HG02852 (cell line): ENCODE measurements at regions not wholly inside any gene's neighbourhood (a gene's known extent, or its start where the extent isn't known, plus 50 kb on each side); places are given as distances from the start of the nearest gene placed in this dataset.

ENCODE experiments used
- ATAC-seq: cut with Tn5 transposase; IDR thresholded peaks from one replicate; pipeline ENCODE4 v1.9.1; 2021; ENCODE audit warnings: mild to moderate bottlenecking, moderate library complexity; ENCODE audit not compliant: unreplicated experiment

DNA sequence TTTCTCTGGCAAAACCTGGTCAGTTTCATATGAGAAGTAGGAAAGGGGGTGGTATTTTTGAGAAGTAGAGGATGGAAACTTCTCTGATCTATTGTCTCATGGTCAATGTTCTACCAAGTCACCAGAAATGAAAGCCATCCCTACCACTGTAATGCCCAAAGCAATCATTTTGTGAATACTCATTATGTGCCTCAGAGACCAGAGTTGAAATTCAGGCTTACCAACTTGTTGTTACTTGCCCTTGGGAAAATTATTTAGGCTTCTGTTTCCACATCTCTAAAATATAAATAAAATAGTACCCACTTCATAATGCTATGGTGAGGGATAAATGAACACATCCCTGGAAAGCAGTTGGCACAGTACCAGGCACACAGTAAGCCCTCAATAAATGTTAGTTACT lies 723.7 kb upstream of the TBX3 start:
- ATAC-seq = no peak

DNA sequence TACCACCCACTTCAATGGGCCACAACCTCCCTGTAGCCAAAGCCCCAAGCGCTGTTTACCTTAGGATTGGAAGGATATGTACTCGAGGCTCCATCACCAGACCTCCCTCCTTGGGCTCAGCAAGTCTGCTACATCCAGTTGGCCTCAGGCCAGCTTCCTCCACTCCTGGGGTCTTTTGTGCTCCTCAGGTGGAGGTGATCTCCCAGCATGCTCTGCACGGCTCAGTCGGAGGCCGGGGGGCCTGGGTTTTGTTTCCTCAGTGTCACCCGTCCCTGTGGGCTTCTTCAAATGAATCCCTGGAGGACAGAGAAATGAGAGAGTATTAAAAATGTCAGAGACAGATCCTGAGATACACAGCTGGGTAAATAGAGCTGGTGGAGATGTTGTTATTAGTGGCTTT lies 723.1 kb upstream of the TBX3 start:
- no peak for ATAC-seq

DNA sequence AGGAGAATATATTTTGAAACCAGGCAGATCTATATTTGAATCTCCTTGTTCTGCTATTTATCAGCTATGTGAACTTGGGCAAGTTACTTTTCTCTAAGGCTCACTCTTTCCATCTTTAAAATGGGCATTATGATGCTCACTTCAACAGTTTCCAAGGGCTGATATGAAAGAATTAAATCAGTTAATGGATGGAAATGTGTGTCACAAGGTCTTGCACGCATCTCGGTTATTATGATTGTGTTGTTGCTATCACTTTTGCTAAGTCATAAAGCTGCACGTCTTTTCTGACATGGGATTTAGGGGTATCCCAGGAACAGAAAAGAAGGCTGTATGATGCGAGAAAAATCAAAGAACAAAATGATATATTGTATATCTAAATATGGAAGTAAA lies 721.5 kb upstream of the TBX3 start:
- ATAC-seq = no peak

DNA sequence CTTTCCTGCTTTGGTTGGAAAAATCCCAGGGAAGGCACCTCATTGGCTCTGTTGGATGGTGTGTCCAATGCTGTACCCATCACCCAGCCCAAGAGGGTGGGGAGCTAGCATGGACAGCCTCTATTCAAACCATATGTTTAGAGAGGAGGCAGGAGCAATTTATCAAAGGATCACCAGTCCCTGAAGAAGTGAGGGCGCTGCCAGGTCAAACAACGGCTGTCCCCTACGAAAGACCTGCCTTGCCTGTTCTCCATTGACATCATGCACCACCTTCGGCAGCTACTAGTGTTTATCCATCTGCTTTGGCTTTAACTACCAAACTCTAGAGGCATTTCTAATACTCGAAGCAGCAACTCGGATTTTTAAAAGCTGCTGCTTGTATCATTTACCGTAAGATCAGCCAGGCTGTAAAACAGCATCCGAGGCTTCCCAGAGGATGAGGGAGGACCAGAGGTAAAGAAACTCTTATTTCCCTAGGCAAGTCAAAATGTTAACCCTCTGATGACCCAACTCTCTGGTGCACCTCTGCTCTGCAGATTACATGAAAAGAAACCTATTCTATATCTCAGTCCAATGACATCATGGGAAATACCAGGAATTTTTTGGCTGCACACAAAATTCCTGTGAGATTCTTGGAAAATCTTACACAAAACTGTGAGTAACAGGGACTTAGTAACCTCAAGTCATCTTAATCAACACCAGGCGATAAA lies 720.9 kb upstream of the TBX3 start:
- ATAC-seq = no peak

DNA sequence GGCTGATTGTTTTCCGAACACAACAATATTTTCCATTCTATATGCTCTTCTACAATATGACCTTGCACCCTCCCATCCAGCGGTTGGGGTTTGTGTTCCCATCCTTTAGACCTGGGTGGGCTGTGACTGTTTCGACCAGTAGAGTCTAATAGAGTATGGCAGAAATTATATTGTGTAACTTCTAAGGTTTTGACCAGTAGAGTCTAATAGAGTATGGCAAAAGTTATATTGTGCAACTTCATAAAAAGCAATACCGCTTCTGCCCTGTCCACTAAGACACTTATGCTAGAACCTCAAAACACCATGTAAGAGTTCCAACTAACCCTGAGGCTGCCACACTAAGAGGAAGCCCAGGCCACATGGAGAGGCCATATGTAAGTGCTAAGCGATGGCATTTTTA lies 719.7 kb upstream of the TBX3 start:
- no peak for ATAC-seq

DNA sequence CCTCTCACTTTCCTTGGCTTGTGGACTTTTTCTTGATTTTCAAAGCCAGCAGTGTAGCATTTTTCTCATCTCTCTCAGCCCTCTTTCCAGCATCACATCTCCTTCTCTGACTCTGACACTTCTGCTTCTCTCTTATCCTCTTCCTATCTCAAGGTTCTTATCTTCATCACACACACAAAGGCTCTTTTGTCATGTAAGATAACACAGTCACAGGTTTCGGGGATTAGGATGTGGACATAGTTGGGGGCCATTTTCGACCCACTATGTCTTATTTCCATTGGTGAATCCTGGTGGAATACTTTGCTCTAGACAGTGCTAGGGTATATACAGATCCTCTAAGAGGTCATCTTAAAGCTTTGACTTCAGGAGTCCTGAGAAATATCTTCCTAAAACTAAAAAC lies 719.3 kb upstream of the TBX3 start:
- no peak for ATAC-seq

DNA sequence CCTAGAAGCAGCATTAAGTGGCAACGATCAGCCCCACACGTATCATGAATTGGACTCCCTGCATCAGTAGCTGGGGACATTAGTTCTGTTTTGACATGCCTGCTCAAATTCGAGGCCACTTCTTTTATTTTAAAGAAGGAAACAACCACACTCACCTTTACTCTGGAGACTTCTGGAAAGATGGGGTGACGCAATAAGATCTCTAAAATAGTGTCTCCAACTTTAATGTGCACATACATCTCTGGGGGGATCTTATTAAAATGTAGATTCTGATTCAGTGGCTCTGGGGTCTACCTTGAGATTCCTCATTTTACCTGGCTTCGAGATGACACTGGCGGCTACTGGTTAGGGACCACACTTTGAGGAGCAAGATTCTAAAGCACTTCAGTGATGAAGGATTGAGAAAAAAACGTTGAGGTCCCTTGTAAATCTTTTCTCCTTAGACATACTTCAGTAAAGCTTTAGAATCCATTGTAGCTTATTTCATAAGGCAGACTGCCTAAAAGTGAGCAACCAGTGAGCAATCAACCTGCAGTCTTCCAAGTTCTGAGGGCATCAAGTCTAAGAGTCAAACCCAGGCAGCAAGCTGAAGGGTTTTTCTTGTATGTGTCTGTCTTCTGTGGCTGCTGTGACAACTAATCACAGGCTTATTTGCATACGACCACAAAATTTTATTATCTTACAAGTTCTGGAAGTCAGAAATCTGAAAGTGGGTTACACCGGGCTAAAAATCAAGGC lies 718.6 kb upstream of the TBX3 start:
- no peak for ATAC-seq

DNA sequence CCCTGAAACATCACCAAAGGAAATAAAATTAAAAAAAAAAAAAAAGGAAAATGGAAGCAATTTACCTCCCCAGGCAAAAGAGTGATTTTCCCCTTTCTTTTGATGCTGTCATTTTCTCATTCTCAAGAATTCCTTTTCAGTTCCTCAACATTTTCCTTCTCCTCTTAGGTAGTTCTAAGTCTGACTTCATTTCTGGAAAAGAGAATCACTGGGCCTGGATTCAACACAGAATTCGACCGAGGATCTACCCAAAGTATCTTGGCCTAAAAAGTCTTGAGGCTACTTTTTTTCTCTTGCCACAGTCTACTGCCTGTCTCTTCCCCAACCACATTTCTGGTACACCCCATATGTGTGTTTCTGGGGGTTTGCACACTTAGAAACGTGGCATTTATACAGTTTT lies 717.8 kb upstream of the TBX3 start:
- ATAC-seq = no peak

DNA sequence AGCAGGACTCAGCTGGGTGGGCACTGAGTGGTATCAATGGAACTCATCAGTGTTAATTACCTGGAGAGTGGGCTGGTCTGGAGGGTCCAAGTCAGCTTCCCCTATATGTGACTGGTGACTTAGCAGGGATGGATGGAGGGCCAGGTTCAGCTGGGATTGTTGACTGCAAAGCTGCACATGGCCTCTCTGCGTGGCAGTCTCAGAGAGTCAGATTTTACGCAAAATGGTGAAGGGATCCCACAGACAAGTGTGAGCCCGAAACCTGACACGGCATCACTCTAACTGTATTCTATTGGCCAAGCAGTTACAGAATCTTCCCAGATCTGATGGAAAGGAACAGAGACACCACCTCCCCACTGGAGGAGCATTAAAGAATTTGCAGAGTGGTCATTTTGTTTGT lies 716.0 kb upstream of the TBX3 start:
- ATAC-seq = no peak

DNA sequence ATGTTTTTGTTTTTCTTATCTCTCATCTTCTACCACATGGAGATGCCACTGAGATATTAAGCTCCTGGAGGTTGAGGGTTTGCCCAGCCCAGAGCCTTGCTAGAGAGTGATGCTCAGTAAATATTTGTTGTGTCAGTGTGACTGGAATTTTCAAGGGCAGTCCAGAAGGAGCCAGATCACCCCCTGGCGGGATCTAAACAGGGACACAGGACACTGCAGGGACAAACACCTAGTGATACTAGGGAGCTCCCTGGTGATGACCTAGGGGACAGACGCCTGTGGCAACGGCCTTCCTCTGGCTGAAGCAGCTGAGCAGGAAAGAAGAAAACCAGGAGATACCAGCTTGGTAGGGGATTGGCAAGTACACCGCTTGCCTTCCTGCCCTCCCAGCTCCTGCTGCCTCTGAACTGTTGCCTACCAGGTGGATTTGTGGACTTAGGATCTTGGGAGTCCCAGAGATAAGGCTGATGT lies 714.4 kb upstream of the TBX3 start:
- ATAC-seq = no peak

DNA sequence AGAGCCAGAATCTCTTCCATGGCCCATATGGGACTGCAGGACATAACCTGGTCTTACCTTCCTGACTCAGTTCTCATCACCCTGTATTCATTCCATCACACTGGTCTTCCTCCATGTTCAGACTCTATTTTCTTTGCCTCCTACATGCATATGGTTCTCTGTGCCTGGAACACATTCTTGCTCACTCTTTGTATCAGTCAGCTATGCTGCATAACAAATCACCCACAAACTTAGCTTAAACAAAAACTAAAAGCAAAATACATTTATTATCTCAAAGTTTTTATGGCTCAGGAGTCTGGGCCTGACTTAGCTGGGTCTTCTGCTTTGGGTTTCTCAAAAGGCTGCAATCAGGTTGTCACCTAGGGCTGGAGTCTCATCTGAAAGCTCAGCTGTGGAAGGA lies 712.6 kb upstream of the TBX3 start:
- no peak for ATAC-seq

DNA sequence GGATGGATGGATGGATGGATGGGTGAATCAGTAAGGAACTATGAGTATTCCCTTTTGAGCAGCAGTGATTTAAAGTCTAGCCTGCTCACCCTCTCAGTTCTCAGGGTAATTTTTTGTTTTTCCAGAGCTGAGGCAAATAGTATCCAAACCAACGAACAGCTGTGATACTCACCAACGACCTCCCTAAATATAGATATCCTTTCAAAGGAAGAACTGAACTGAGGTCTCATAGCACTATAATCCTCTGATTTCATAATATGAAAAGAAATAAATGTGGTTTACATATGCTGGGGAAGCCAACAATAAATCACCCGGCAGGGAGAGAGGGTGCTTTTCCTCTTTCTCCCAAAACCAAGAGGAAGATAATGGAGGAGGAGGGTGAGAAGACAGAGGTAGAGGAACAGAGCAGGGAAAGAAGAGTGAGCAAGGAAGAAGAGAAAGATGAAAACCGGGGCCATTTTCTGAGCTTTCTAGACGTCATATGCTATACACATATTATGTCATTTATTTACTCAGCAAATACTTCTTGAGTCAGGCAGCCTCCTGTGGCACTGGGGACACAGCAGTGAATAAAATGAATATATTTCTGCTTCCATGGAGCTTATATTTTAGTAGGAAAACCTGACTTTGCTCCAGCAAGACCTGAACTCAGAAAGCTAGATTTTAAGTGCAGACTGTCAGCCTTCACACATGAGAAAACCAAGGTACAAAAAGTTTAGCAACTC lies 710.7 kb upstream of the TBX3 start:
- no peak for ATAC-seq

DNA sequence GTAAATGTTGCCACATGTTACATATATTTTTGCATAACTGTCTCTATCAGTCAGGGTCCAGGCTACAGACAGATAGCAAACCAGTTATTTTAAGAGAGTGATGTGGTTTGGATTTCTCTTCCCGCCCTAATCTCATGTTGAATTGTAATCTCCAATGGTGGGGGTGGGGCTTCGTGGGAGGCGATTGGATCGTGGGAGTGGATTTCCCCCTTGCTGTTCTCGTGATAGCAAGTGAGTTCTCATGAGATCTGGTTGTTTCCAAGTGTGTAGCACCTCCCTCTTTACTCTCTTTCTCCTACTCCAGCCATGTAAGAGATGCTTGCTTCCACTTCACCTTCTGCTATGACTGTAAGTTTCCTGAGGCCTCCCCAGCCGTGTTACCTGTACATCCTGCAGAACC lies 704.2 kb upstream of the TBX3 start:
- ATAC-seq = no peak

DNA sequence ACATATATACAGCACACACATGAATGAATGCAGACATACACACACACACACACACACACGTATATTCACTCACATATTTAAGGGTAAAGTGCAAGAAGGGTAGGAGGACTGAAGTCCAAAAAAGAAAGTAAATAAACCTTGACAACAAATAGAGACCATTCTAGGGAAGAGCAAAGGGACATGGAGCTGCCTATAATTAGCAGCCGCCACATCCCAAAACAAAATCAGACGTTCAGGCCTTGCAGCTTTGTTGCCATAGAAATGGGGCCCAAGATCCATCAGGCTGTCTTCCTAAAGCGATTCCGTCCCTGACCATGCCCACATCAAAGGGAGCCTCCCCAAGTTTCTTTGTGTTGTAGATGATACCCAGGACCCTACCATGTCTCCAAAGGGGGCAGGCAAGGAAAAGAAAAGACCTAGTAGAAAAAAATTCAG lies 703.5 kb upstream of the TBX3 start:
- no peak for ATAC-seq

DNA sequence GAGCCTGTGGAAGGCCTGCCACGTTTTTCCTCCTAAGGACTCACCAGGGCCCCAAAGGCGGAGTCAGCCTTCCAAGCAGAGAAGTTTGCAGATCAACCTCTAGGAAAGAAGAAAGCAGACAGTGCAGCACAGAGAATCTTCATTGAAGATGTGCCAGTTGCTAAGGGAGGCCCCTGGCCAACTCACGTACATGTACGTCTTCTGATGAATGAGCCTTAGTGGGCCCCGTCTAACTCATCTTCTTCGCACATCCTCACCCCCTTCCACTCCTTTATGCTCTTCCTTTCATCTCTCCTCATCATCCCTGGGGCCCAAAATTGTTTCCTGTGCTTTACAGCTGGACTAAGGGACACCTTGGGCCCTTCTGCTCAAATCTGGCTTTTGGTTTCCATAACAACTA lies 703.0 kb upstream of the TBX3 start:
- no peak for ATAC-seq

DNA sequence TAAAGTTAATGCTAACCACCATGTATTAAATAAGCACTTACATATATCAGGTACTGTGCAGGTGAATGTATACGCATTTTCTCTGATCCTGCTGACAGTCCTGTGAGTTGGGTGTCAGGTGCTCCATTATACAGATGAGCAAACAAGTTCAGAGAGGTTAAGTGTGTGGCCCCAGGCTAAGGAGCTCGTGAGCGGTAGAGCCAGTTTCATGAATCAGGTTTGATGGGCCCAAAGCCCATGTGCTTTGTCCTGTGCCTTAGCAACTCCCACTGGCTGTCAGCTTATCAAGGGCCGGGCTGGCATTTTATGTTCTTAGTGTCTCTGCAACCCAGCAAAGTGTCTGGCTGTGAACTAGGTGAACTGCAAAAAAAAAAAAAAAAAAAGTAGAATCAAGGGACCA lies 701.2 kb upstream of the TBX3 start:
- no peak for ATAC-seq

DNA sequence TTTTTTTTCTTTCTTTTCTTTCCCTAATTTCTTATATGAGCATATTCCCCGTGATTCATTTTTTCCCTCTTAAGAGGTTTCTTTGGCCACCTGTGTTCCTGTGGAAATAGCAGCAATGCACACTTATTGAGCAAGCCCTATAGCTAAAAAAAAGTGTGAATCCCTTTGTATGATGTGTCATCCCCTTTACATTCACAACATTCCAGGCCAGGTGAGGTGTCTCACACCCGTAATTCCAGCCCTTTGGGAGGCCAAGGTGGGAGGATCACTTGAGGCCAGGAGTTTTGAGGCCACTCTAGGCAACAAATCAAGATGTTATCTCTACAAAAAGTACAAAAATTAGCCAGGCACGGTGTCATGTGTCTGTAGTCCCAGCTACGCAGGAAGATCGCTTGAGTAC lies 700.4 kb upstream of the TBX3 start:
- ATAC-seq = no peak

DNA sequence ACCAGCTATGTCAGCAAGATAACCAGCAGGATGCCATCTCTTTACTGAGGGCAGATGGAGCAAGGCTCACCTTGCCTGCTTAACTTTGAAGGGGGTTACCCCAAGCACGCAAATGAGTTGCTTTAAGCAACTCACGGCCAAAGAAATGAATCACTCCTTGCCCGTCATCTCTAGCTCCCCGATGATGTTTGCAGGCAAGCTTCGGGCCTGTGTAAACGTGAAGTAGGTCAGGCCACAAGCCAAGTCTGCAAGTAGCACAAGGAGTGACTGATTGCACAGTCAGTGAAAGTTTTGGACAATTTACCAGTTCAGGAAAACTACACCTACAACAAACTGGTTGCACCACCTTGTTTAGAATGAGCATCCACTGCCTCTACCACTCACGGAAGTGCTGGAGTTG lies 699.7 kb upstream of the TBX3 start:
- ATAC-seq = no peak

DNA sequence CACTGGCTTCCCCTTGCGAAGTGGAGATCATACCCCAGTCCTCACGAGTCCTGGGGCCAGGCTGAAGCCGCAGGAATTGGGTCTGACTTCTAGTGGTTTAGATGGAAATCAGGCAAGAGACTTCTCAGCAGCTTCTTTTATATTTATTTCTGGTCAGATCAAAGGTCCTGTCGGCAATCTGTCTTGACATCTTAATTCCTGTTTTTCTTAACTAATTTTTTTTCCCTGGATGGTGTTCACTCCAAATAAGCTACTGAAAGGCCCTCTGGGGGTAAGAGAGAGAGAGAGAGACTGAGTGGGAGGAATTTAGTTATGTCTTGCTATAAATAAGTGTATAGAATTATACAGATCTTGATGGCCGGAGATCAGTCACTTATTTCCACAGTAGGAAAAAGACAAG lies 698.7 kb upstream of the TBX3 start:
- ATAC-seq = no peak

DNA sequence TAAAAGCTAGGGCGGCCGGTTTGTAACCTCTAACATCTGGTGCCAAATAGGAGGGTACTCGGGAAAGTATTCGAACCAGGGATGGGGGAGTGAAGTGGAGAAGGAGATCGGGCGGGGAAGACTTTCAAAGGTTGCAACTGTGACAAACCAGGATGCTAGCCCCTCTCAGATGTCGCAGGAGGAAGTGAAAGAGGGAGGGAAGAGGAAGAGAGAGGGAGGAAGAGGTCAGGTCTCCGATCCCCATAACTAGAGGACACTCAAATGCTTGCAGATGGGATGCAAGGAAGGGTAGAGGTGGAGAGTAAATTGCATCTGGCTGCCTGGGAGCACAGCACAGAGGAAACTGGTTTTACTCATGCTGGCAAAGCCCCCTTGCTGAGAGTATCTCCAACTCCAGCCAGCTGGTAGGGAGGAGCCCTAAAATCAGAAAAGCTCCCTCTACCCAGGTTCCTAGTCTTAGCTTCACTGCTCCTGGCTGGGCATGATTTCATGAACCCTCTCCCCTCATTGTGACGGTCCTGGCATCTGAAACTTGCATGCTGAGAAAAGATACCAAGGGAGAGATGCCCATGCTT lies 696.7 kb upstream of the TBX3 start:
- no peak for ATAC-seq

DNA sequence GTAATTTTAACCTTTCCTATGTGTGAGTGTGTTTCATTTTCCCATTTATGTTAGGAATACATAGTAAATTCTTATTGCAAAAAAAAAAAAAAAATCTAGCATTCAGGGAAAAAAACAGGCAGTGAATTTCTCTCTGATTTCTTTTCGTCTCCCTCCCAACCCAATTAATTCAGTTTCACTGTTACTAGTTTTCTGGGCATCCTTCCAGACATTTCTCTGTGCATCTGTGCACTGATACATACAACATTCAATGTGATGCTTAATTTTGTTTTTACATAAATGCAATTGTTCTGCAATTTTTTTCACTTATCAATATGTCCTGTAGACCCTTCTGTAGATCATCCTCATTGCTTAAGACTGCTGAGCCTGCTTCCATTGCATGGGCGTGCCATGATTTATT lies 694.3 kb upstream of the TBX3 start:
- no peak for ATAC-seq

DNA sequence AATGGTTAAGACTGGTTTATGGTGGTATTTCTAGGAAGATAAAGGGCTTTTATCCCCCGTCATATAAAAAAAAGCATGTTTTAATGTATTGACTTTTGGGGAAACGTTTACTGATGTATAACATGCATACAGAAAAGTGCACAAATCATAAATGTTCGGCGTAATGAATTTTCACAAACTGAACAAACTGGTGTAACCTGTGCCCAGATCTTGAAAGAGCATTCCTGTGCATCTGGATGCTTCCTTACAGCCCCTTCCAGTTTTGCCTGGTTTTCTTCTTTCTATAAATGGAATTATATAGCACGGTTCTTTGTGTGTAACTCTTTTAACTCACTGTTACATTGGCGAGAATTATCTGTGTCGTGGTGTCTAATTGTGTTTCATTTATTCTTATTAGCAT lies 693.8 kb upstream of the TBX3 start:
- no peak for ATAC-seq
